KMS-11 (cell line): ENCODE measurements at regions not wholly inside any gene's neighbourhood (a gene's known extent, or its start where the extent isn't known, plus 50 kb on each side); places are given as distances from the start of the nearest gene placed in this dataset.

Experiments used
- H2AFZ ChIP-seq: fragments of 200-600 bp; sonication (generic); 2 replicates; pipeline ENCODE4 v1.6.1; 2016; ENCODE audit warnings: antibody characterized with exemption, mixed run types, low read depth
- H3K27ac ChIP-seq: fragments of 200-600 bp; sonication (generic); 2 replicates; pipeline ENCODE4 v1.6.1; 2016; ENCODE audit warnings: mild to moderate bottlenecking, mixed run types
- H3K27me3 ChIP-seq: fragments of 200-600 bp; sonication (generic); 2 replicates; pipeline ENCODE4 v1.6.1; 2017; ENCODE audit warnings: mild to moderate bottlenecking, low read depth, mixed run types, moderate library complexity; ENCODE audit not compliant: insufficient read depth
- H3K36me3 ChIP-seq: fragments of 200-600 bp; sonication (generic); 2 replicates; pipeline ENCODE4 v1.6.1; 2017; ENCODE audit warnings: mild to moderate bottlenecking, mixed run types; ENCODE audit not compliant: insufficient read depth
- H3K4me1 ChIP-seq: fragments of 200-600 bp; sonication (generic); 2 replicates; pipeline ENCODE4 v1.6.1; 2016; ENCODE audit warnings: mild to moderate bottlenecking, low read depth, mixed run types; ENCODE audit not compliant: poor library complexity, severe bottlenecking
- H3K4me2 ChIP-seq: fragments of 200-600 bp; sonication (generic); 2 replicates; pipeline ENCODE4 v1.7.0; 2016; ENCODE audit warnings: mild to moderate bottlenecking, mixed run types
- H3K4me3 ChIP-seq: fragments of 200-600 bp; sonication (generic); IDR thresholded peaks from 2 replicates; pipeline ENCODE4 v1.6.1; 2017; ENCODE audit warnings: low read depth, low read length, mixed read lengths; ENCODE audit not compliant: insufficient read depth
- H3K79me2 ChIP-seq: fragments of 200-600 bp; sonication (generic); 2 replicates; pipeline ENCODE4 v1.6.1; 2016; ENCODE audit warnings: low read depth, mixed run types; ENCODE audit not compliant: insufficient read depth
- H3K9ac ChIP-seq: fragments of 200-600 bp; sonication (generic); 2 replicates; pipeline ENCODE4 v1.6.1; 2016; ENCODE audit warnings: mild to moderate bottlenecking, mixed run types
- H4K20me1 ChIP-seq: fragments of 200-600 bp; sonication (generic); 2 replicates; pipeline ENCODE4 v1.6.1; 2016; ENCODE audit warnings: mild to moderate bottlenecking, mixed run types; ENCODE audit not compliant: insufficient read depth
- CTCF ChIP-seq: fragments of 200-600 bp; sonication (generic); conservative IDR thresholded peaks from 2 replicates; pipeline ENCODE4 v1.6.1; 2017; ENCODE audit warnings: low read depth, mild to moderate bottlenecking, antibody characterized with exemption, low read length, moderate library complexity, mixed read lengths

- H3K27ac ChIP-seq = no peak overlapping the region
- H3K9ac ChIP-seq = no peak overlapping the region
- TF ChIP-seq CTCF = no peak
- no peaks in the 10 kb centered on the region for H3K27me3 ChIP-seq
- no peaks in the 10 kb centered on the region for H3K79me2 ChIP-seq
- H3K4me1 ChIP-seq = no peaks in the 10 kb centered on the region
- no peaks in the 10 kb centered on the region for H3K36me3 ChIP-seq
- H3K4me2 ChIP-seq = no peak overlapping the region
- no peak overlapping the region for H2AFZ ChIP-seq
- no peaks in the 10 kb centered on the region for H4K20me1 ChIP-seq
- H3K4me3 ChIP-seq = no peak overlapping the region
These were observed 585.8 kb downstream of the BCL11A start for GRCh38 chr2:59967691-59968090.

- no peak for TF ChIP-seq CTCF
- no peak overlapping the region for H3K4me3 ChIP-seq
- no peak overlapping the region for H2AFZ ChIP-seq
- H3K27ac ChIP-seq = no peak overlapping the region
- no peaks in the 10 kb centered on the region for H3K27me3 ChIP-seq
- H3K79me2 ChIP-seq = no peaks in the 10 kb centered on the region
- H3K4me2 ChIP-seq = no peak overlapping the region
- H3K9ac ChIP-seq = no peak overlapping the region
- no peaks in the 10 kb centered on the region for H3K36me3 ChIP-seq
- no peaks in the 10 kb centered on the region for H4K20me1 ChIP-seq
- no peaks in the 10 kb centered on the region for H3K4me1 ChIP-seq
These were observed 590.3 kb downstream of the BCL11A start for GRCh38 chr2:59963157-59963556.

- Histone ChIP-seq H3K4me3 (no peak overlapping the region), H4K20me1 (no peaks in the 10 kb centered on the region), H2AFZ (no peak overlapping the region), H3K27ac (no peak overlapping the region), H3K4me1 (no peaks in the 10 kb centered on the region), H3K27me3 (no peaks in the 10 kb centered on the region), H3K9ac (no peak overlapping the region), H3K36me3 (no peaks in the 10 kb centered on the region), H3K4me2 (no peak overlapping the region), H3K79me2 (no peaks in the 10 kb centered on the region)
- no peak for TF ChIP-seq CTCF
These were observed 591.7 kb downstream of the BCL11A start for GRCh38 chr2:59961746-59962145.

GRCh38 chr2:59959944-59960343, 593.5 kb downstream of the BCL11A start:
- no peak overlapping the region for H3K4me3 ChIP-seq
- H4K20me1 ChIP-seq = no peaks in the 10 kb centered on the region
- H3K4me2 ChIP-seq = no peak overlapping the region
- no peak overlapping the region for H3K27ac ChIP-seq
- no peaks in the 10 kb centered on the region for H3K27me3 ChIP-seq
- no peaks in the 10 kb centered on the region for H3K79me2 ChIP-seq
- no peaks in the 10 kb centered on the region for H3K36me3 ChIP-seq
- no peak overlapping the region for H2AFZ ChIP-seq
- H3K4me1 ChIP-seq = no peaks in the 10 kb centered on the region
- H3K9ac ChIP-seq = no peak overlapping the region
- no peak for TF ChIP-seq CTCF

- TF ChIP-seq CTCF = no peak
These were observed 596.0 kb downstream of the BCL11A start for GRCh38 chr2:59957504-59957903.

More at GRCh38 chr2:59957504-59957903, 596.0 kb downstream of the BCL11A start:
- no peak overlapping the region for H2AFZ ChIP-seq
- no peak overlapping the region for H3K4me2 ChIP-seq
- no peaks in the 10 kb centered on the region for H3K4me1 ChIP-seq
- H3K79me2 ChIP-seq = no peaks in the 10 kb centered on the region
- H3K27me3 ChIP-seq = no peaks in the 10 kb centered on the region
- no peaks in the 10 kb centered on the region for H3K36me3 ChIP-seq
- no peak overlapping the region for H3K27ac ChIP-seq
- no peaks in the 10 kb centered on the region for H4K20me1 ChIP-seq
- H3K4me3 ChIP-seq = no peak overlapping the region
- no peak overlapping the region for H3K9ac ChIP-seq
